ENCODE measurements at regions not wholly inside any gene's neighbourhood (a gene's known extent, or its start where the extent isn't known, plus 50 kb on each side); places are given as distances from the start of the nearest gene placed in this dataset.
"Not testable (repeated sequence)": the region's sequence is repeated elsewhere in the genome, so short reads cannot be mapped to it uniquely, and the experiment has no call there.

DNA sequence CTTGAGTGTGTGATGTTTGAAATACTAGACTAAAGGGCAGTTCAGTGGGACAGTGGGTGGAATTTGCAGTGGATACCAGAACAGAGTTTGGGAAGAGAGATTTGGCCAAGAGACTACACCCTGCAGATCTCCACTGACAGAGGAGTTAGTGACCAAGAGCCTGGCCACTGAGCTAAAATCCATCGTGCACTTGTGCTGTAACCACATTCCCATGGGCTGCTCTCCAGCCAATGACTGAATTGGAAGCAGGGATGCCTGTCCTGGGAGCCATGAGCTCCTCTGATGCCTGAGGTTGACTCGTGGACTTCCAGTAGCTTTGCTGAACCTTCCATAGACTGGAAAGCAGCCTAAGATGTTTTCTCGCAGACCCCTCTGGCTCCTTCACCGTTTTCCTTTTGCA is 296.1 kb downstream of the TRIML1 start:
- ChIA-PET POLR2A (no interaction called here), CTCF (no interaction called here)
- H3K4me3 ChIP-seq (ENCODE audit: low read depth, low read length): no peak overlapping the region
- TF ChIP-seq, protein P1, sequence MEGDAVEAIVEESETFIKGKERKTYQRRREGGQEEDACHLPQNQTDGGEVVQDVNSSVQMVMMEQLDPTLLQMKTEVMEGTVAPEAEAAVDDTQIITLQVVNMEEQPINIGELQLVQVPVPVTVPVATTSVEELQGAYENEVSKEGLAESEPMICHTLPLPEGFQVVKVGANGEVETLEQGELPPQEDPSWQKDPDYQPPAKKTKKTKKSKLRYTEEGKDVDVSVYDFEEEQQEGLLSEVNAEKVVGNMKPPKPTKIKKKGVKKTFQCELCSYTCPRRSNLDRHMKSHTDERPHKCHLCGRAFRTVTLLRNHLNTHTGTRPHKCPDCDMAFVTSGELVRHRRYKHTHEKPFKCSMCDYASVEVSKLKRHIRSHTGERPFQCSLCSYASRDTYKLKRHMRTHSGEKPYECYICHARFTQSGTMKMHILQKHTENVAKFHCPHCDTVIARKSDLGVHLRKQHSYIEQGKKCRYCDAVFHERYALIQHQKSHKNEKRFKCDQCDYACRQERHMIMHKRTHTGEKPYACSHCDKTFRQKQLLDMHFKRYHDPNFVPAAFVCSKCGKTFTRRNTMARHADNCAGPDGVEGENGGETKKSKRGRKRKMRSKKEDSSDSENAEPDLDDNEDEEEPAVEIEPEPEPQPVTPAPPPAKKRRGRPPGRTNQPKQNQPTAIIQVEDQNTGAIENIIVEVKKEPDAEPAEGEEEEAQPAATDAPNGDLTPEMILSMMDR (IDR thresholded peaks at IDR 0.05; ENCODE audit: insufficient read depth, low read length, missing control alignments): no peak
- no peak for DNase-seq (ENCODE audit: low read depth, low spot score)

DNA sequence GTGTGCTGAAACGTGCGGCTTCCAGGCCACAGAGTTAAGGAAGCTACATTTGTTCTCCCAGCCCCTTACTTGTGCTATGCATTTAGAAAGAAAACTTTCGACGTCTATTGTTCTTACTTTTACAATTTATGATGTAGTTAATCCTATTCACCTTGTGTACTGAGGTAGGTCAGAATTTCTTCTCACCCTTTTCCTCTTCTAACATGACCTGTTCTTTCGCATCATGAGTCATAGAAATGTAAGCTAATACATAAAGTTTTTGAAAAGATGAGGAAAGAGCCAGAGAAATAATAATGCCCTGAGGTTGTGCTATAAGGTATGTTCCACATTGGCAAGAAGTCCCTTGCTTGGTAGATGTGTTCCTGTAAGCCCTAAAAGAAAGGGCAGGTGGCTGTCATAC is 298.3 kb downstream of the TRIML1 start:
- ChIA-PET CTCF (no interaction called here), POLR2A (no interaction called here)
- H3K4me3 ChIP-seq (ENCODE audit: low read depth, low read length): no peak overlapping the region
- DNase-seq (ENCODE audit: low read depth, low spot score): no peak
- TF ChIP-seq, protein P1 (IDR thresholded peaks at IDR 0.05; ENCODE audit: insufficient read depth, low read length, missing control alignments): no peak

DNA sequence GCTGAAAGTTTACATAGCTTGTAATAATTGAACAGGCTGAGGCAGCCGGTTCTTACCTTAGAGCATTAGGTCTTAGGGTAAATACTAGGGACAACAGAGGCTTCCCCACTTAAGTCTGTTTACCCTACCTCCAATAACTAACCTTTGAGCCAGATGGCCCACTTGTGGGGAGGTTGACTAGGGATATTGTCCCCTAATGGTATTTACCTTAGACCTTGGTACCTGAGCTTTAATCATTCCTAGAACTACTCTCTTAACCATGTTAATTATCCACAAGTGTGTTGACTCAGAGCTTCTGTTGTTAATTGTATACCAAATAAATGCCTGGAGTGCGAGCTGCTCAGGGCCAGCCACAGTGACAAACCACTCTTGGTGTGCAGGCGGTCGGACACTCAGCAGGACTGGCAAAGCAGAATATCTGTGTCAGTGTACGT is 299.2 kb downstream of the TRIML1 start:
- DNase-seq (ENCODE audit: low read depth, low spot score); CTCF ChIA-PET; POLR2A ChIA-PET; H3K4me3 ChIP-seq (ENCODE audit: low read depth, low read length): not testable (repeated sequence)

DNA sequence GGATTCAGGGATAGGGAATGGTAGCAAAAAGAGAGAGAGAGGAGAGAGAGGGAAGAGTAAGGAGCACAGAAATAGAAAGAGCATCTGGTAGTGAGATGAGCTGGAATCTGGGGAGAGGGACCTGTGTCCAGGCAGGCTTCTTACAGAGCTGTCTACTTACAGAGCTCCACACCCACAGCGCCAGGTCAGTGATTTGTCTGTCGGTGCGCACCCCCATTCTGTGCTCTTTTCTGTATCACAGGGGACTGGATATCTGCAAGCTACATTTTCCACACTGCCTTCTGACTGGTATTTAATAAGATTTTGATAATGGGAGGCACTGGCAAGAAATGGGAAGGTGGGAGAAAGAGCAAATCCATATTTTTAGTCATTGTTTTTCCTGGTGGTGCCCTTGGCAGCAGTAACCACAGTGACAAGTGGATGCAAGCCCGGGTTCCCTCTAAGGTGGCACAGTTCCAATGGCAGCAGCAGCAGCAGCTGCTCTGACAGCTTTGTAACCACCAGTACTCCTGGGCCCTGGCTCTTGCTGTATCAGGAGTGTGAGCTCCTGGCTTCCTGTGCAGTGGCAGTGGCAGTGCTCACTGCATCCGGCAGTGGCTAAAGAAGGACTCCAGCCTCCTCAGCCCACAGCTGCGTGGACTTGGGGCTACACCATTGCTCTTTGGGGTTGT is 300.5 kb downstream of the TRIML1 start:
- H3K4me3 ChIP-seq (ENCODE audit: low read depth, low read length): no peak overlapping the region
- ChIA-PET POLR2A (no interaction called here), CTCF (no interaction called here)
- no peak for DNase-seq (ENCODE audit: low read depth, low spot score)
- TF ChIP-seq, protein P1 (IDR thresholded peaks at IDR 0.05; ENCODE audit: insufficient read depth, low read length, missing control alignments): no peak

DNA sequence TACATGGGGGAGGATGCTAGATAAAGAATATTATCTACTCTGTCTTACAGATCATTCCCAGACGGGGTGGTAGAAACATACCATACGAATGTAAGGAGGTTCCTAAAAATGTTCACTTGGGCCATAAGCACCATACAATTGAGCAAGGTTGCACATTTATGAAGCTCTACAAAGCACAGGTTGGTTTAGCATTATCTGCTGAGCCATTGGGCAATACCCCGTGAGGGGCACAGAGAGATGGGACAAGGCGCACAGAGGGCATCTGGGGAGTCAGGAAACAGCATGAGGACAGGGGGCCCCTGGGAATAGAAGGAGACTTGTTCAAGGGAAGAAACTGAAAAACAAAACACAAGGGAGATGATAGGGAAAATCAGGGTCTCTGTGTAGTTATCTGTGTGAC is 305.3 kb downstream of the TRIML1 start:
- ChIA-PET CTCF (no interaction called here), POLR2A (no interaction called here)
- DNase-seq (ENCODE audit: low read depth, low spot score): no peak
- no peak overlapping the region; the same call in 1 of the 2 replicates for H3K4me3 ChIP-seq (ENCODE audit: low read depth, low read length)
- TF ChIP-seq, protein P1 (IDR thresholded peaks at IDR 0.05; ENCODE audit: insufficient read depth, low read length, missing control alignments): no peak

DNA sequence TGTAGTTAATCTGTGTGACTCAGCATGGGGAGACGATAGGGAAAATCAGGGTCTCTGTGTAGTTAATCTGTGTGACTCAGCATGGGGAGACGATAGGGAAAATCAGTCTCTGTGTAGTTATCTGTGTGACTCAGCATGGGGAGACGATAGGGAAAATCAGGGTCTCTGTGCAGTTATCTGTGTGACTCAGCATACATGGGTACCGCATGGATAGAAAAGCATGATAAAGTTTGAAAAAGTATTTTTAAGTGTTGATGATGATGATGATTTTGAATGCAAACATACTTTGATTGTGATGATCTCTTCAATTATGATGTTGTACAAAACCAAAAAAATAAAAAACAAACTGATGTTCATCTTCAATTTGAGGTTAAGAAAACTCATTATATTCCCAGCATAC is 309.8 kb downstream of the TRIML1 start:
- CTCF ChIA-PET; DNase-seq (ENCODE audit: low read depth, low spot score): not testable (repeated sequence)

DNA sequence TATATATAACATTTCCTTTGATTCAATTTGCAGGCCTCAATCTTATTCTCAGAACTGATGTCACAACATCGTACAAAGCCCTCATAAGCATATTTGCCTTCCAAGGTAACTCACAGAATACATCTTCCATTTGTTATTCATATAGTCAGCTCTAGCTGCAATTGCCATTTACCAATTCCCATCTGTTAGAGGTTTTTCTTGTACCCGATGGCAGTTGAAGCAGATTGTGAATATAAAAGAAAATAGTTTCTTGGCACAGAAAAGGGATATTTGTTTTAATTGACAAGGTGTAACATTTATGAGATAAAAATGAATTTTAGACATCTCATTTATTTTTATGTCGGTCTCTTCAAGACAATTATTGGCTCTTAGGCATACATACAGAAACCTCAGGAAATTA is 311.3 kb downstream of the TRIML1 start:
- ChIA-PET CTCF (no interaction called here), POLR2A (no interaction called here)
- no peak for DNase-seq (ENCODE audit: low read depth, low spot score)
- TF ChIP-seq, protein P1 (IDR thresholded peaks at IDR 0.05; ENCODE audit: insufficient read depth, low read length, missing control alignments): no peak
- H3K4me3 ChIP-seq (ENCODE audit: low read depth, low read length): no peak overlapping the region

More for the DNA sequence above, 309.8 kb downstream of the TRIML1 start:
- H3K4me3 ChIP-seq (ENCODE audit: low read depth, low read length); POLR2A ChIA-PET: not testable (repeated sequence)
